IgD-negative memory B cell (primary cell): ENCODE measurements at regions not wholly inside any gene's neighbourhood (a gene's known extent, or its start where the extent isn't known, plus 50 kb on each side); places are given as distances from the start of the nearest gene placed in this dataset.

Experiments used
- H3K27ac Mint-ChIP-seq, 3 donors: one replicate each; pipeline ENCODE4 v1.8.0; 2020 to 2022; ENCODE audit warnings: mild to moderate bottlenecking in 3 of 3, mixed read lengths in 3 of 3, moderate library complexity in 1 of 3
- H3K27me3 Mint-ChIP-seq: one replicate; pipeline ENCODE4 v1.8.0; 2021; ENCODE audit warnings: mixed read lengths
- H3K36me3 Mint-ChIP-seq: one replicate; pipeline ENCODE4 v1.8.0; 2020; ENCODE audit warnings: mild to moderate bottlenecking, mixed read lengths
- H3K4me1 Mint-ChIP-seq, 3 donors: one replicate each; pipeline ENCODE4 v1.8.0; 2020 to 2022; ENCODE audit warnings: mixed read lengths in 3 of 3, mild to moderate bottlenecking in 1 of 3
- H3K4me3 Mint-ChIP-seq, 4 donors: one replicate each; pipeline ENCODE4 v1.8.0; 2020 to 2022; ENCODE audit warnings: mild to moderate bottlenecking in 4 of 4, mixed read lengths in 4 of 4, moderate library complexity in 3 of 4
- H3K9me3 Mint-ChIP-seq, 3 donors: one replicate each; pipeline ENCODE4 v1.8.0; 2020 to 2021; ENCODE audit warnings: mixed read lengths in 3 of 3, mild to moderate bottlenecking in 1 of 3

DNA sequence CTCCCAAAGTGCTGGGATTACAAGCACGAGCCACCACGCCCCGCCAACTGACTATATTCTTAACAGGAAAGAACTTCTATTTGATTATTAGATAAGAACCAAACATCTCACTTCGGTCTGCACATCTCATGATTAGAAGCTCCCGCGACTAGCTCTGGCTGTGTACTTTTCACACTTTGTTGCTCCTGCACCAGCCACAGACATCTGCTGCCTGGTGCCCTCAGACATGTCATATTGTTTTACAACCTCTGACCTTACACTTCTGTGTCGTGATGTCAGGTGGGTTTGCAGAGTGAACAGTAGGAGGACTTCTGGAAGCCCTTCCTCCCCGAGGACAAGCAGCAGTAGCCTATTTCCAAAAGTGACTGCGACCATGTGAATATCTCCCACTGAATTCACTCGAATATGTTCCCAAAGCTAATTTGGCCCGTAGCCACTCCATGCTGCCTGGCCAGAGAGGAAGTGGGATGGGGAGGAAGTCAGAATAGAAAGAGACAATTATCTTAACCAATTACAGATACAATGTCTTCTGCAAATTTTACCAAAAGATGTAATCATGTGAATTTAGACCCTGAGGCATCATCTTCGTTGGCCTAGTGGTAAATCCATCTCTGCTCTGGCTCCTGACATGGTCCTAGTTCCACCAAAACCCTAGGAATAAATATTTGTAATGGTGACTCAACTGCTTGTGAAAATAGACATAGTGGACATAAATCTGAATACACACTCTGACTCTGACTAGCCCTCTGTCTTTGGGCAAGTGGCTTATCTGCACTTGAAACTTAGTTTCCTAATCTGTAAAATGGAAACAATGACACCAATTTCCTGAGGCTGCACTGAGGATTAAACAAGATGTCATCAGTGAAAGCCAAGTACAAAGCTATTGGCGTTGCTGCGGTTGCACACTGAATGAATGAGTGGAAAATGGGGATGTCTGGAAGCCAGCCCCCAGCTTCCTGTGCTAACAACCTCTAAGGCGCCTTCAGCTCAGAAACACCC lies 406.1 kb downstream of the LRATD1 start:
- Mint-ChIP-seq H3K4me3 (no peak overlapping the region), H3K36me3 (peaks cover 3% of the 10 kb centered on the region), H3K27me3 (peaks cover 3% of the 10 kb centered on the region), H3K9me3 (peaks cover 0 to 5% (median 3%) of the 10 kb centered on the region in 3 donors), H3K27ac (no peak overlapping the region), H3K4me1 (peaks cover 0 to 1% (median 0%) of the 10 kb centered on the region in 3 donors)

DNA sequence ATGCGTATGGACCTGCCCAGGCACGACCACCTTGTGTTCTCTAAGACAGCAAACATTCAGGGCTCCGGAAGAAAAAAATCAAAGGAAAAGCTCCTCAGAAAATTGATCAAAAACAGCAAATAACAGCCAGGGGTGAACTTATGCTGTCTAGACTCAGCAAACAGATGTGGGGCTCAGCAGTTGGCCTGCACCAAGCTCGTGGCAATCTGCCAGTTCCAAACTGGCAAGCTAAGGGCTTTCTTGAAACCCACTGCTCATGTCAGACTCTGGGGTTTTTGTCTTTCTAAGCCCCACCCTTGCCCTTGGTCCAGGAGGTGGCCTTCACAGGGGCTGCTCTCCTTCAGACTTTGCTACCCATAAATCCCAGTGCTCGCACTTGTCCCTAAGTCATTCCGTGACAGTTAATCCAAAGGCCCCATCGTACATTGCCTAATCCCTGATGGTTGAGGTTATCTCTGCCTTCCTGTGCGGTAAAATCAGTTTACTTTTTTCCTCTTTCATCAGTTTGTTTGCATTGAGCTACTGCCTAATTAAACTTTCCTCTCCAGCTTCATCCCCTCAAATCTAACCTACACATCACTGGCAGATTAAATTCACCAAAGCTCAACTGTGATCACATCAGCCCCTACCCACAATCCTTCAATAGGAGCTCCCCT lies 408.0 kb downstream of the LRATD1 start:
- Mint-ChIP-seq H3K36me3 (peaks cover 1% of the 10 kb centered on the region), H3K27ac (no peak overlapping the region), H3K27me3 (peaks cover 3% of the 10 kb centered on the region), H3K4me3 (no peak overlapping the region), H3K9me3 (peaks cover 0 to 2% (median under 1%) of the 10 kb centered on the region in 3 donors), H3K4me1 (peaks cover 0 to 1% (median 0%) of the 10 kb centered on the region in 3 donors)

DNA sequence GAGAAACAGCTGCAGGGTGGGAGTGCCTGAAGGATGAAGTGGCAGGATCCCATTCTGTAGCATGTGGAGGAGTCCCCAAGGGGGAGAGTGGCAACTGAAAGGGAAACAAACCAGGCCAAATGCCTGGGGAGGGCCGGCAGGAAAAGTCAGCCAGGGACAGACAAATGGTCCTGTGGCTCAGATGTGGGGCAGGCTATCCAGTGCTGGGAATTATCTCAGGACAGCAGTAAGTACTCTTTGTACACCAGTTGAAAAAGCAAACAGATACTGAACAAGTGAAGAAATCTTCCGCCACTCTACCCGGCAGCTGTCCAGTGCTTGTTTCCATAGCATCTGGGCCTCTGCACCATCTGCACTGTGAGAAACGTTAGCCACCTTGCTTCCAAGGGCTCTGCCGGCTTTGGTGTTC lies 408.9 kb downstream of the LRATD1 start:
- peaks cover 5% of the 10 kb centered on the region for H3K27me3 Mint-ChIP-seq
- no peak overlapping the region for H3K27ac Mint-ChIP-seq
- no peaks in the 10 kb centered on the region for H3K36me3 Mint-ChIP-seq
- peaks cover 0 to 1% (median 0%) of the 10 kb centered on the region in 3 donors for H3K4me1 Mint-ChIP-seq
- H3K4me3 Mint-ChIP-seq = no peak overlapping the region
- H3K9me3 Mint-ChIP-seq = peaks cover 0 to 2% (median 0%) of the 10 kb centered on the region in 3 donors

DNA sequence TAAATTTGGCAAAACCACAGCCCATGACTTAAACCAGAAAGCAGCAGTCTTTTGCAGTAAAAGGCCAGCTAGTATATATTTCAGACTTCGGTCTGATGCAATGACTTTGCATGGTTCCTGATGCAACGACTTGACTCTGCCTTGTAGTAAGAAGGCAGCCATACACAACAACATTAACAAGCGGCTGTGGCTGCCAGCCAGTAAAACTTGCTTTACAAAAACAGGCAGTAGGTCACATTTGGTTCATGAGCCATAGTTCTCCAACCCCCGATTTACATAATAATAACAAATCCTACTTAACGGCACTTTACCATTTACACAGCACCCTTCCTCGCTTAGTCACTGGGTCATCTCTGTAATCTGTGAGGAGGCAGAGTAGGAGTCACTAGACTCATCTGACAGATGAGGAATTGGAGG lies 410.3 kb downstream of the LRATD1 start:
- H3K27ac Mint-ChIP-seq = no peak overlapping the region
- peaks cover 0 to 1% (median 0%) of the 10 kb centered on the region in 3 donors for H3K4me1 Mint-ChIP-seq
- H3K36me3 Mint-ChIP-seq = no peaks in the 10 kb centered on the region
- peaks cover 0 to 2% (median 0%) of the 10 kb centered on the region in 3 donors for H3K9me3 Mint-ChIP-seq
- peaks cover 5% of the 10 kb centered on the region for H3K27me3 Mint-ChIP-seq
- H3K4me3 Mint-ChIP-seq = no peak overlapping the region

DNA sequence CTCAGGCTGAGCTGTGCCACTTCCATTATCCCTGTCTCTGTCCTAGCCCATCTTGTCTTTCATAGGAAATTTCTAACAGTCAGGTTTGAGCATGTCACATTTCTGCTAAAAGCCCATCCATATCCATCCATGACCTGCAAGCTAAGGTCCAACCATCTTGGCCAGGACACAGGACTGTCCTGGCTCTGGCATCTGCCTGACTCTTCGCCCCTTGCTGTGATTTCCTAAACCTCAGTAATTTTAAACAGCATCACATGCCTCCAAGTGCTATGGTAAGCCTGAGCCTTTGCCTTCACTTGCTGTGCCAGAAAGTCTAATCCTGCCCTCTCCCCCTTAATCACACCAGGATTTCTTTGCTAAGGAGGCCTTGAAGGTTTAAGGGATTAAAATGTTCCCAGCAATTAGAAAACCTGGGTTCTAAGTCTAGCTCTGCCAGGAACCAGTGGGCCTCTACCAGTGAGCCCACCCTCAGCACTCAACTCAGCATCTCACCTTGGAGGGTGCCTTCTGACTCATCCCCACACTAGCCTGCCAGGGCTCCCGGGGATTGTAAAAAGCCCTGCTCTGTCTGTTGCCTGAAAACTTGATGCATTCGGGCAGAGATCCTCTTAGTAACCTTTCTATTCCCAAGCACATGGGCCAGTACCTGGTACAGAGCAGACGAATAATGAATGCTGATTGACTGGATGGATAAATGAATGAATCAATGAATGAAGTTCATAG lies 411.0 kb downstream of the LRATD1 start:
- H3K4me1 Mint-ChIP-seq = peaks cover 0 to 1% (median 0%) of the 10 kb centered on the region in 3 donors
- peaks cover 0 to 2% (median 0%) of the 10 kb centered on the region in 3 donors for H3K9me3 Mint-ChIP-seq
- no peak overlapping the region for H3K27ac Mint-ChIP-seq
- H3K4me3 Mint-ChIP-seq = no peak overlapping the region
- peaks cover 5% of the 10 kb centered on the region for H3K27me3 Mint-ChIP-seq
- H3K36me3 Mint-ChIP-seq = no peaks in the 10 kb centered on the region

DNA sequence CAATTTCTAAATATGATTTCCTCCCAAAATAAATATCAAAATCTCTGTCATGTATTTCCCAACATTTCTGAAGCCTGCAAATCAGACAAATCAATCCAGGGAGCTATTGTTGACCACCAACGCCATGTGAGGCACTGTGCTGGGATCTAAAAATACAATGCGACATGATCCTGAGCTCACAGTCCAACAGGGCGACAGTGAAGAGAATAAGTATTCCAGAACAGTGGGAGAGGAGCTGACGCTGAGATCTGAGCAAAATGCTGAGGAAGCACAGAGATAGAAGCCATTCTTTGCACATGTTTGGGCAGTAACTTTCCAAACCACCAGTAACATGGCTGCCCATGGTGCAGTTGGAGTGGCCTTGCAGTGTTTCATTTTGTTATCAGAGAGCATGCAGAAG lies 412.5 kb downstream of the LRATD1 start:
- Mint-ChIP-seq H3K27me3 (peaks cover 5% of the 10 kb centered on the region), H3K36me3 (no peaks in the 10 kb centered on the region), H3K4me3 (no peak overlapping the region)

DNA sequence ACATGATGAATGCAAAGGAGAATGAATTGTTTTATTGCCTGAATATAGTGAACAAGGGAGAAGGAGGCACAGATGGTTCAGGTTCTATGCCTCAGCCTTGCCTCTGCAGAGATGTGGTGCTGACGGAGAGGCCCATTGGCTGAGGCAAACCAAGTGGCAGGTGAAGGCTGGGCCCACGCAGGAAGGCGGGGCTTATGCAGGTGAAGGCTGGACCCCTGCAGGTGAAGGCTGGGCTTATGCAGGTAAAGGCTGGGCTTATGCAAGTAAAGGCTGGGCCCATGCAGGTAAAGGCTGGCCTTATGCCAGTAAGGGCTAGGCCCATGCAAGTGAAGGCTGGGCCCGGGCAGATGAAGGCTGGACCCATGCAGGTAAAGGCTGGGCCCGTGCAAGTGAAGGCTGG lies 414.7 kb downstream of the LRATD1 start:
- Mint-ChIP-seq H3K36me3 (no peaks in the 10 kb centered on the region), H3K4me3 (no peak overlapping the region), H3K27ac (peak overlapping the region in 1 of 3 donors; percentile 23), H3K4me1 (peaks cover 0 to 1% (median 0%) of the 10 kb centered on the region in 3 donors), H3K9me3 (peaks cover 0 to 2% (median 0%) of the 10 kb centered on the region in 3 donors), H3K27me3 (peaks cover 2% of the 10 kb centered on the region)

More for the DNA sequence above, 412.5 kb downstream of the LRATD1 start:
- peaks cover 0 to 1% (median 0%) of the 10 kb centered on the region in 3 donors for H3K4me1 Mint-ChIP-seq
- no peak overlapping the region for H3K27ac Mint-ChIP-seq
- peaks cover 0 to 2% (median 0%) of the 10 kb centered on the region in 3 donors for H3K9me3 Mint-ChIP-seq

DNA sequence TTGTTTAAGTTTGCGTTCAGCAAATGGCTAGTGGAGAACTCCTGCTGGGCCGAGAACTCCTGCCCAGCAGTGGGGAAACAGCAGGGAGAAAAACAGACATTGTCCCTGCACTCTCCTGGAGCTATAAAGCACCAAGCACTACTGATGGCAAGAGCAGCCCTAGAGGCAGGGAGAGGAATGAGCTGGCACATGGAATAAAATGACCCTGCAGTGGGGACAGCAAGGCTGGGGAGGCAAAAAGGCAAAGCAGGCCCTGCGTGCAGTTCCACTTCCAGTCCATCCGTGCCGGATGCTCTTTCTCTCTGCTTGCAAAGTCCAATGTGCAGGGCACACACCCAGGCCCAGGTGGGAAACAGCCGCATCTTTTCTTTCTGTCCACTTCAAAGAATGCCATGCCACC lies 415.5 kb downstream of the LRATD1 start:
- H3K4me1 Mint-ChIP-seq = no peaks in the 10 kb centered on the region
- H3K27ac Mint-ChIP-seq = no peak overlapping the region
- peaks cover 1% of the 10 kb centered on the region for H3K27me3 Mint-ChIP-seq
- no peak overlapping the region for H3K4me3 Mint-ChIP-seq
- H3K36me3 Mint-ChIP-seq = no peaks in the 10 kb centered on the region
- peaks cover 0 to 2% (median 0%) of the 10 kb centered on the region in 3 donors for H3K9me3 Mint-ChIP-seq

DNA sequence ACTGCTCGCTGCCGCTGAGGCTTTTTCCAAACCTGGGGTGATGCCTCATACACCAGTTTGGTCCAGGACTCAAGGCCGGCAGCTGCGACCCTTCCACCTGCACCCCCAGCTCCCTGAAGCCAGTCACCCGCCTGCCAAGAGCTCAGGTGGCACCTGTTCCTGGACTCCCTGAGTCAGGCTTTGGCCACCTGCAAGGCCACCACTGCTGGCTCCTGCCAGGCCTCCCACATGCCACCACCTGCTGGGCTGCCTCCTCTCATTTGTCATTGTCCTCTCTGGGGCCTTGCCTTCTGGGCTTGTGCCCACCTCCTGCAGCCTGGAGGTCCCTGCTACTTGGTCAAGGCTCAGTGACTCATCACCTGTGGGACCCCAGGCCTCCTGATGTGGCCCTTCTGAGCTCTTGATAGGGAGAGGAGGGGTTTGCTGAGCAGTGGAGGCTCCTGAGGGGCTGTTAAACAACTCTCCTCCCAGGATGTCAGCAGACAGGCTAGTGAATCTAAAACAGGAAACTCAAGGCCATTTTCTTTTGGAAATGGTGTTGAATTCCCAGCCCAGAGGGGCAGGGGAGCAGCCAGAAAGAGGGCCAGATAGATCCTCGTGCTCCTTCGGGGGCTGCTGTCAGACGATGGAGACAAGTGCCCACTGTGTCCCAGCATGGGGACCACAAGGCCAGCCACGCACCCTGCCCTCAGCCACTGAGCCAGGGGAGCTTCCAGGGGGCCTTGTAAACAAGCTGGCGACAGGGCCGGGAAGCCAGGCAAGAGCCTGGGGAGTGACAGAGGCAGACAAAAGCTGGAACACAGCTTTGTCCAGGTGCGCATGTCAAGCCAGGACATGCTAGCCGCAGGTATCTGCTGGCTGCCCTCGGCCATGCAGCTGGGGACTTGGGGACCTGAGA lies 416.8 kb downstream of the LRATD1 start:
- Mint-ChIP-seq H3K4me1 (no peaks in the 10 kb centered on the region), H3K9me3 (peaks cover 0 to 2% (median 0%) of the 10 kb centered on the region in 3 donors), H3K27me3 (peaks cover 1% of the 10 kb centered on the region), H3K4me3 (no peak overlapping the region), H3K27ac (no peak overlapping the region), H3K36me3 (no peaks in the 10 kb centered on the region)

DNA sequence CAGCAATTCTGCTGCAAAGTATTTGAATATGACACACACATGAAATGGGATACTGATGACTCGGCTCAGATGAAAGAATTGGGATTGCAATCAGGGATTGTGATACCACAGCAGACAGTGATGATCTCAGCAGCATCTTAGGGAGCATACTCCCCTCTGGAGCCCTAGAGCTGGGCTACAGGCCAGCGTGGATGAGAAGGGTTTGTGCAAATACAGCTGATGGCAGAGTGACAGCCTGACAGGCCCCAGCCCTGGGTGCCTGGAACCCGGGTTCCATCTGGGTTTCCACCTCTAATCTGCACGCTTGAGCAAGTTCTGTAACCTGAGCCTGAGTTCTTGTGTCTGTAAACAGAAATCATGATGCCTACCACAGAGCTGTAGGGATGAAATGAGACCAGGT lies 418.0 kb downstream of the LRATD1 start:
- Mint-ChIP-seq H3K4me3 (no peak overlapping the region), H3K9me3 (peaks cover 0 to 2% (median 0%) of the 10 kb centered on the region in 3 donors), H3K4me1 (no peaks in the 10 kb centered on the region), H3K27me3 (peaks cover 1% of the 10 kb centered on the region), H3K27ac (no peak overlapping the region), H3K36me3 (no peaks in the 10 kb centered on the region)

DNA sequence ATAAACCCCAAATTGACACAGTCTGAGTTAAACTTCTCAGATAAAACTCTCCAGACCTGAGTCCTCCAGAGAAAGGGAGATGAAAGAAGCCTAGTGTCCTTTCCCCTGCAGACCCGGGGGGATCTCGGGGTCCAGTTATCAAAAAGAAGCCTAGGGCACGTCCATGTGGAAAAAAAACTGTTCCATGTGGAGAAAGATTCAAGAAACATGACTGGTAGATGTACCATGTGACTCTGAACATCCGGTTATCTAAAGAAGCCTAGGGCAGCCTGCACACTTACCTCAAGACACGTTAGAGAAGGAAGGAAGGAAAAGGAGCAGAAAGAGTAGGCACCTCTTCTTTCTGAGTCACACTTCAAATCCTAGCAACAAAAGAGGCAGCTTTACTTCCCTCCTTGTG lies 421.0 kb downstream of the LRATD1 start:
- no peak overlapping the region for H3K27ac Mint-ChIP-seq
- peaks cover 0 to 2% (median 0%) of the 10 kb centered on the region in 3 donors for H3K4me1 Mint-ChIP-seq
- H3K36me3 Mint-ChIP-seq = no peaks in the 10 kb centered on the region
- no peak overlapping the region for H3K4me3 Mint-ChIP-seq
- H3K27me3 Mint-ChIP-seq = peaks cover 3% of the 10 kb centered on the region
- H3K9me3 Mint-ChIP-seq = no peaks in the 10 kb centered on the region

DNA sequence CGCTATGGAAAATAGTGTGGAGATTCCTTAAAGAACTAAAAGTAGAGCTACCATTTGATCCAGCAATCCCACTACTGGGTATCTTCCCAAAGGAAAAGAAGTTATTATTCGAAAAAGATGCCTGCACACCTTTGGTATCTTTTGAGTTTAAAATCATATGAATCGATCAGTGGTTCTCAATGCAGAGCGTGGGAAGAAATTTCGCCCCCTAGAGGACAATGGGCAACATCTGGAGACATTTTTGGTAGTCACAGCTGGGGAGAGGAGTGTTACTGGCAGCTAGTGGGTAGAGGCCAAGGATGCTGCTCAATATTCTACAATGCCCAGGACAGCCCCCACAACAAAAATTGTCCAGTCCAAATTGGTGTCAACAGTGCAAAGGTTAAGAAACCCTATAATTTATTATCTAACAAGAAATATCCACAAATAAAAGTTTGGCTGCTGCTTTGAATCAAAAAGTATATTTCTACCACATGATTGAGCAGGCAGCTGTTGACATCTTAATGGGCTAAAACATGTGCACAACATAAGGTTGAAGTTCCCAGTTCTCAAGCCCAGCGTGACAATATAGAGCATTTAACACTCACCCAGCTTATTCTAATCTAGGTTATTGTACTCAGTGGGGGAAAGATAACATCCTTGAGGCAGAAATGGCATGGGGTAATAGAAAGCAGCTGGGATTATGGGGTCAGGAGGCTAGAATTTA lies 425.7 kb downstream of the LRATD1 start:
- H3K4me1 Mint-ChIP-seq = peaks cover 0 to 2% (median 0%) of the 10 kb centered on the region in 3 donors
- no peak overlapping the region for H3K4me3 Mint-ChIP-seq
- H3K36me3 Mint-ChIP-seq = no peaks in the 10 kb centered on the region
- no peak overlapping the region for H3K27ac Mint-ChIP-seq
- H3K9me3 Mint-ChIP-seq = peaks cover 0 to 3% (median 0%) of the 10 kb centered on the region in 3 donors
- H3K27me3 Mint-ChIP-seq = peaks cover 11% of the 10 kb centered on the region

DNA sequence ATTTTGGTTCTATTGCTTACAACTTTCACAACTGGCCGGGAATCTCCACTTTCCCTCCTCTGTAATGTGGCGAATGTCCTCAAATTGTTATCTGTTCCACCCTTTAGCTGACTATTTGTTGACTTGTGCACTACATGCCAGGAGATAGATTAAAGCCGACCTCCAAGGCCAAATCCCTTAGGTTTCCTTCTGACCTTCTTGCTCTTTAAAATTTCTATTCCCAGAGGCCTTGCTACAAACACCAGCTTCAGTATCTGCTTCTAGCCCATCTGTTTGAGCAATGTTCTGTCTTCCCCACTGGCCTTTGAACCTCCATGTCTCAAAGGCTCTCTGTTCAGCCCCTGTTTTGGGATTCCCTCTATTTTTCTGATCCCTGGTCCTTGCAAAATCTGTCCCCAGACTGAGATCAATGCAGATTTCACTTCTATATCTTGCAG lies 426.2 kb downstream of the LRATD1 start:
- H3K27me3 Mint-ChIP-seq = peaks cover 11% of the 10 kb centered on the region
- H3K27ac Mint-ChIP-seq = no peak overlapping the region
- peaks cover 0 to 2% (median 0%) of the 10 kb centered on the region in 3 donors for H3K4me1 Mint-ChIP-seq
- no peaks in the 10 kb centered on the region for H3K36me3 Mint-ChIP-seq
- H3K9me3 Mint-ChIP-seq = peaks cover 0 to 5% (median 0%) of the 10 kb centered on the region in 3 donors
- no peak overlapping the region for H3K4me3 Mint-ChIP-seq
